SH-SY5Y (cell line): ENCODE measurements at regions not wholly inside any gene's neighbourhood (a gene's known extent, or its start where the extent isn't known, plus 50 kb on each side); places are given as distances from the start of the nearest gene placed in this dataset.

ENCODE experiments used
- GATA2 ChIP-seq: IDR thresholded peaks from 2 replicates; pipeline ENCODE4 v1.6.1; 2011; ENCODE audit warnings: mild to moderate bottlenecking, low read depth, low read length
- GATA3 ChIP-seq: IDR thresholded peaks from 2 replicates; pipeline ENCODE4 v1.6.1; 2011; ENCODE audit warnings: low read depth, mild to moderate bottlenecking, low read length, moderate library complexity

GRCh38 chr2:8243748-8244400 lies 438.0 kb upstream of the ID2 start:
- TF ChIP-seq GATA3, result no peak
- TF ChIP-seq GATA2, result no peak
